HepG2 (cell line): ENCODE measurements at regions not wholly inside any gene's neighbourhood (a gene's known extent, or its start where the extent isn't known, plus 50 kb on each side); places are given as distances from the start of the nearest gene placed in this dataset.

Experiments used
- ATAC-seq: fragments of 200-7000 bp; cut with Tn5 transposase; 3 replicates; pipeline ENCODE4 v1.9.1; 2020; ENCODE audit warnings: mild to moderate bottlenecking, moderate library complexity
- BruUV-seq: library from RNA; stranded (reverse); fragments of 400-500 nt; replicated peaks from 2 replicates; lab custom pipeline; 2021; lab: Mats Ljungman, UMichigan
- CTCF ChIA-PET: fragments of 300-600 bp; formaldehyde crosslinking; extraction: SDS; loops from one replicate; lab custom pipeline; 2021; ENCODE audit warnings: low total read pairs, inconsistent platforms, low intra/inter-chr PET ratio; lab: Yijun Ruan, JAX
- POLR2A ChIA-PET: fragments of 350-600 bp; sonication (Branson Sonifier 250); formaldehyde crosslinking; loops from one replicate; lab custom pipeline; 2020; ENCODE audit warnings: antibody characterized with exemption, inconsistent platforms; lab: Yijun Ruan, JAX
- DNase-seq: peaks from one replicate; pipeline ENCODE4 v3.0.0-alpha.2; 2015; ENCODE audit warnings: low spot score
- FAIRE-seq: peaks from 3 replicates; lab custom pipeline; 2011; peaks lifted over from hg19 to GRCh38; lab: Jason Lieb, UNC
- H2AFZ ChIP-seq: one replicate; pipeline ENCODE4 v1.6.1; 2011; ENCODE audit warnings: low read length, inconsistent platforms
- H3K27ac ChIP-seq: fragments of 300-600 bp; 3 replicates; pipeline ENCODE4 v1.8.0; 2011; ENCODE audit warnings: mixed run types, mild to moderate bottlenecking, mixed read lengths, low read length, inconsistent platforms; ENCODE audit not compliant: insufficient read depth; ENCODE audit errors: extremely low read length
- H3K27me3 ChIP-seq, 2 experiments: fragments of 200-600 bp in 1 of 2; 2 replicates in 1 of 2; 3 replicates in 1 of 2; pipeline versions ENCODE4 v1.6.0 to v1.8.0; 2011; ENCODE audit warnings: low read length in 2 of 2, mild to moderate bottlenecking in 2 of 2, moderate library complexity in 2 of 2, inconsistent platforms in 1 of 2; ENCODE audit not compliant: insufficient read depth in 2 of 2, control insufficient read depth in 1 of 2
- H3K36me3 ChIP-seq, 2 experiments: fragments of 200-600 bp in 1 of 2; replicated peaks in 1 of 2; 2 replicates in 1 of 2; 3 replicates in 1 of 2; pipeline versions ENCODE4 v1.5.1 to v1.8.0; 2011; ENCODE audit warnings: low read length in 2 of 2, inconsistent platforms in 1 of 2; ENCODE audit not compliant: insufficient read depth in 2 of 2, control insufficient read depth in 1 of 2
- H3K4me1 ChIP-seq: 2 replicates; pipeline ENCODE4 v1.5.1; 2012; ENCODE audit warnings: low read length, inconsistent platforms; ENCODE audit not compliant: insufficient read depth
- H3K4me2 ChIP-seq: 2 replicates; pipeline ENCODE4 v1.6.0; 2011; ENCODE audit warnings: low read depth, low read length, inconsistent platforms
- H3K4me3 ChIP-seq, 3 experiments: fragments of 200-600 bp in 1 of 3; sonication (generic), shearing (Covaris generic) in 1 of 3; replicated peaks in 1 of 3; 2 replicates each; pipeline ENCODE4 v1.5.1; 2011 to 2016; ENCODE audit warnings: low read length in 3 of 3, inconsistent platforms in 2 of 3, low read depth in 2 of 3, mild to moderate bottlenecking in 2 of 3, control low read depth in 1 of 3, mixed read lengths in 1 of 3; ENCODE audit not compliant: insufficient read depth in 1 of 3
- H3K79me2 ChIP-seq: one replicate; pipeline ENCODE4 v1.6.1; 2011; ENCODE audit warnings: low read length, inconsistent platforms; ENCODE audit not compliant: insufficient read depth
- H3K9ac ChIP-seq: 2 replicates; pipeline ENCODE4 v1.6.0; 2011; ENCODE audit warnings: mild to moderate bottlenecking, low read depth, low read length, inconsistent platforms; ENCODE audit not compliant: insufficient read depth
- H3K9me3 ChIP-seq: 2 replicates; pipeline ENCODE4 v1.5.1; 2012; ENCODE audit warnings: mild to moderate bottlenecking, low read length
- H4K20me1 ChIP-seq: 2 replicates; pipeline ENCODE4 v1.6.0; 2011; ENCODE audit warnings: inconsistent platforms, mild to moderate bottlenecking, low read length, moderate library complexity; ENCODE audit not compliant: insufficient read depth
- ARNT ChIP-seq: fragments of 450-650 bp; IDR thresholded peaks from 2 replicates; pipeline ENCODE4 v1.6.1; 2017
- ETV5 ChIP-seq: IDR thresholded peaks from 2 replicates; pipeline ENCODE4 v1.6.1; 2018; ENCODE audit warnings: missing biosample characterization, missing genetic modification reagents, inconsistent platforms, borderline replicate concordance
- HMGA1 ChIP-seq: sonication (generic); formaldehyde crosslinking; conservative IDR thresholded peaks from 2 replicates; pipeline ENCODE4 v1.4.0; 2020; ENCODE audit warnings: missing genetic modification reagents
- HNRNPH1 ChIP-seq: fragments of 200-400 bp; formaldehyde crosslinking; optimal IDR thresholded peaks from 2 replicates; pipeline ENCODE3; 2017; ENCODE audit warnings: mild to moderate bottlenecking, low read depth, low read length
- TMF1 ChIP-seq: sonication (generic); formaldehyde crosslinking; IDR thresholded peaks from 2 replicates; pipeline ENCODE4 v1.8.1; 2022; ENCODE audit warnings: low read depth, missing genetic modification reagents
- ZNF260 ChIP-seq: sonication (generic); formaldehyde crosslinking; IDR thresholded peaks from 2 replicates; pipeline ENCODE4 v1.4.0; 2020; ENCODE audit warnings: missing genetic modification reagents, low read depth, mild to moderate bottlenecking, borderline replicate concordance
- ZNF292 ChIP-seq: sonication (generic); formaldehyde crosslinking; IDR thresholded peaks from 2 replicates; pipeline ENCODE4 v1.8.1; 2022; ENCODE audit warnings: mild to moderate bottlenecking, low read depth, missing genetic modification reagents, borderline replicate concordance
- ZNF552 ChIP-seq: sonication (generic); formaldehyde crosslinking; IDR thresholded peaks from 2 replicates; pipeline ENCODE4 v1.9.0; 2022; ENCODE audit warnings: missing genetic modification reagents, mild to moderate bottlenecking, borderline replicate concordance
- ZNF557 ChIP-seq: sonication (generic); formaldehyde crosslinking; IDR thresholded peaks from 2 replicates; pipeline ENCODE4 v1.4.0; 2020; ENCODE audit warnings: missing genetic modification reagents
- ZNF816 ChIP-seq: sonication (generic); formaldehyde crosslinking; IDR thresholded peaks from 2 replicates; pipeline ENCODE4 v1.8.0; 2022; ENCODE audit warnings: missing genetic modification reagents, mild to moderate bottlenecking, borderline replicate concordance
- WGBS: methylation state at CpG from one replicate; pipeline ENCODE4 v1.1.6; 2017; ENCODE audit warnings: low lambda C conversion rate; 5-methylcytosine and 5-hydroxymethylcytosine counted together
- in situ Hi-C: cut with HindIII; loops from 2 replicates; pipeline ENCODE4 v1.10.0; 2017; ENCODE audit warnings: low pct_unique_long_range_greater_than_20kb; ENCODE audit not compliant: extremely low pct_ligation_motif_present
- intact Hi-C: fragments of 100-400 bp; cut with micrococcal nuclease; formaldehyde crosslinking; loops from one replicate; pipeline ENCODE4 v1.10.0; 2022; ENCODE audit not compliant: unreplicated experiment
- TF ChIP-seq, protein P1 (sequence below): fragments of 450-650 bp; IDR thresholded peaks from 2 replicates; pipeline ENCODE4 v1.6.1; 2016
- TF ChIP-seq, protein P2 (sequence below): IDR thresholded peaks from 2 replicates; pipeline ENCODE4 v1.6.1; 2016; ENCODE audit warnings: low read depth, missing genetic modification reagents, missing compliant biosample characterization

GRCh38 chr7:42606193-42606905 is 305.5 kb downstream of the C7orf25 start (continued):
- TF ChIP-seq ETV5 = no peak
- TF ChIP-seq TMF1 (CRISPR knock-in tag) = no peak
- TF ChIP-seq ARNT = no peak
- TF ChIP-seq ZNF260 (CRISPR knock-in tag) = no peak
- TF ChIP-seq, protein P1, sequence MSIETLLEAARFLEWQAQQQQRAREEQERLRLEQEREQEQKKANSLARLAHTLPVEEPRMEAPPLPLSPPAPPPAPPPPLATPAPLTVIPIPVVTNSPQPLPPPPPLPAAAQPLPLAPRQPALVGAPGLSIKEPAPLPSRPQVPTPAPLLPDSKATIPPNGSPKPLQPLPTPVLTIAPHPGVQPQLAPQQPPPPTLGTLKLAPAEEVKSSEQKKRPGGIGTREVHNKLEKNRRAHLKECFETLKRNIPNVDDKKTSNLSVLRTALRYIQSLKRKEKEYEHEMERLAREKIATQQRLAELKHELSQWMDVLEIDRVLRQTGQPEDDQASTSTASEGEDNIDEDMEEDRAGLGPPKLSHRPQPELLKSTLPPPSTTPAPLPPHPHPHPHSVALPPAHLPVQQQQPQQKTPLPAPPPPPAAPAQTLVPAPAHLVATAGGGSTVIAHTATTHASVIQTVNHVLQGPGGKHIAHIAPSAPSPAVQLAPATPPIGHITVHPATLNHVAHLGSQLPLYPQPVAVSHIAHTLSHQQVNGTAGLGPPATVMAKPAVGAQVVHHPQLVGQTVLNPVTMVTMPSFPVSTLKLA = no peak
- TF ChIP-seq HNRNPH1 = no peak

DNA sequence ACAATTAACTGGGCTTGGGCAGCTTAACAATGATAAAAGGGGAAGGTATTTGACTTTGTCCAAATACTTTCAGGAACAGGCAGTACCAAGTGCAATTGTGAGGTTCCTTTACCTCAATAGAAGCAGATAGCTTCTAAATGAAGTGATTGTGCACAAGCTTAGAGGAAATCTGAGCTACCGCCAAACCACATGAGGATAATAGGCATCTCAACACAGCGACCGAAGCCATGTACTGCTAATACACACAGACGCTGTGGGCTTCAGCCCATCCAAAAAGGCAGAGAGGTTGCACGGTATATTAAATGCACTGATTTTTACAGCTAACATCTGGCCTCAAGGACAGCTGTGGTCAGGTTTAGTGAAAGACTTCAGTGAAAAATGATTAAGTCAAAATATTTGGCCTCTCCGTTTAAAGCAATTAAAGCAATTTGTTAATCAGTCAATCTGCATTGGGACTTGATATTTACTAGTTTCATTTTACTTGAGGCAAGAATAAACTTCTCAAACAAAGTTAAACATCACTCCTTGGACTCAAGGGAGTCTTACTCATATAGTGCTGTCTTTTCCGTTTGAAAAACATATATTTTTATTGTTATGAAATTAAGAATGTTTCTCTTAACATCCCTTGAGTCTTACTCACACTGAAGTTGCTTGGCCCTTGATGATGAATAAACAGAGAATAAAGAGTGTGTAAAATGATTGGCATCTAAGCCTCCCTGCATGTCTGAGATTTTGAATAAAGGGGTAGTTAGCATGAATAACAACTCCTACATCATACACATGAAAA is 306.3 kb downstream of the C7orf25 start:
- intact Hi-C loops = no loop called here
- no peak overlapping the region for H2AFZ ChIP-seq
- DNase-seq (no peak), FAIRE-seq (no peak), ATAC-seq (no peak)
- no peak overlapping the region for H3K4me3 ChIP-seq
- no peaks in the 10 kb centered on the region for H3K4me1 ChIP-seq
- no peak overlapping the region for H3K9ac ChIP-seq
- H3K79me2 ChIP-seq = no peaks in the 10 kb centered on the region
- no peak overlapping the region for H3K4me2 ChIP-seq
- WGBS = 29% methylated on average over 7 of the region's 7 CpGs
- H4K20me1 ChIP-seq = no peaks in the 10 kb centered on the region
- ChIA-PET POLR2A (no interaction called here), CTCF (no interaction called here)
- BruUV-seq = no TSS peak
- in situ Hi-C loops = no loop called here
- H3K36me3 ChIP-seq = no peaks in the 10 kb centered on the region
- no peak overlapping the region for H3K27ac ChIP-seq
- H3K27me3 ChIP-seq = no peaks in the 10 kb centered on the region
- H3K9me3 ChIP-seq = peaks cover 6% of the 10 kb centered on the region; the same call in 1 of the 2 replicates
- no peak for TF ChIP-seq HMGA1 (CRISPR knock-in tag)
- no peak for TF ChIP-seq ZNF552 (CRISPR knock-in tag)
- TF ChIP-seq ZNF557 (CRISPR knock-in tag) = no peak
- no peak for TF ChIP-seq ZNF816
- TF ChIP-seq, protein P2, sequence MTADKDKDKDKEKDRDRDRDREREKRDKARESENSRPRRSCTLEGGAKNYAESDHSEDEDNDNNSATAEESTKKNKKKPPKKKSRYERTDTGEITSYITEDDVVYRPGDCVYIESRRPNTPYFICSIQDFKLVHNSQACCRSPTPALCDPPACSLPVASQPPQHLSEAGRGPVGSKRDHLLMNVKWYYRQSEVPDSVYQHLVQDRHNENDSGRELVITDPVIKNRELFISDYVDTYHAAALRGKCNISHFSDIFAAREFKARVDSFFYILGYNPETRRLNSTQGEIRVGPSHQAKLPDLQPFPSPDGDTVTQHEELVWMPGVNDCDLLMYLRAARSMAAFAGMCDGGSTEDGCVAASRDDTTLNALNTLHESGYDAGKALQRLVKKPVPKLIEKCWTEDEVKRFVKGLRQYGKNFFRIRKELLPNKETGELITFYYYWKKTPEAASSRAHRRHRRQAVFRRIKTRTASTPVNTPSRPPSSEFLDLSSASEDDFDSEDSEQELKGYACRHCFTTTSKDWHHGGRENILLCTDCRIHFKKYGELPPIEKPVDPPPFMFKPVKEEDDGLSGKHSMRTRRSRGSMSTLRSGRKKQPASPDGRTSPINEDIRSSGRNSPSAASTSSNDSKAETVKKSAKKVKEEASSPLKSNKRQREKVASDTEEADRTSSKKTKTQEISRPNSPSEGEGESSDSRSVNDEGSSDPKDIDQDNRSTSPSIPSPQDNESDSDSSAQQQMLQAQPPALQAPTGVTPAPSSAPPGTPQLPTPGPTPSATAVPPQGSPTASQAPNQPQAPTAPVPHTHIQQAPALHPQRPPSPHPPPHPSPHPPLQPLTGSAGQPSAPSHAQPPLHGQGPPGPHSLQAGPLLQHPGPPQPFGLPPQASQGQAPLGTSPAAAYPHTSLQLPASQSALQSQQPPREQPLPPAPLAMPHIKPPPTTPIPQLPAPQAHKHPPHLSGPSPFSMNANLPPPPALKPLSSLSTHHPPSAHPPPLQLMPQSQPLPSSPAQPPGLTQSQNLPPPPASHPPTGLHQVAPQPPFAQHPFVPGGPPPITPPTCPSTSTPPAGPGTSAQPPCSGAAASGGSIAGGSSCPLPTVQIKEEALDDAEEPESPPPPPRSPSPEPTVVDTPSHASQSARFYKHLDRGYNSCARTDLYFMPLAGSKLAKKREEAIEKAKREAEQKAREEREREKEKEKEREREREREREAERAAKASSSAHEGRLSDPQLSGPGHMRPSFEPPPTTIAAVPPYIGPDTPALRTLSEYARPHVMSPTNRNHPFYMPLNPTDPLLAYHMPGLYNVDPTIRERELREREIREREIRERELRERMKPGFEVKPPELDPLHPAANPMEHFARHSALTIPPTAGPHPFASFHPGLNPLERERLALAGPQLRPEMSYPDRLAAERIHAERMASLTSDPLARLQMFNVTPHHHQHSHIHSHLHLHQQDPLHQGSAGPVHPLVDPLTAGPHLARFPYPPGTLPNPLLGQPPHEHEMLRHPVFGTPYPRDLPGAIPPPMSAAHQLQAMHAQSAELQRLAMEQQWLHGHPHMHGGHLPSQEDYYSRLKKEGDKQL (CRISPR knock-in tag) = no peak
- TF ChIP-seq ZNF292 = no peak
